Loucy (cell line): ENCODE measurements at regions not wholly inside any gene's neighbourhood (a gene's known extent, or its start where the extent isn't known, plus 50 kb on each side); places are given as distances from the start of the nearest gene placed in this dataset.

Experiments used
- H2AFZ ChIP-seq: fragments of 200-600 bp; sonication (generic); 2 replicates; pipeline ENCODE4 v1.6.0; 2016; ENCODE audit warnings: antibody characterized with exemption, mild to moderate bottlenecking, low read length, moderate library complexity
- H3F3A ChIP-seq: fragments of 200-600 bp; 2 replicates; pipeline ENCODE4 v1.6.0; 2016; ENCODE audit warnings: antibody characterized with exemption, low read depth, mild to moderate bottlenecking
- H3K27me3 ChIP-seq: fragments of 200-600 bp; sonication (generic); 2 replicates; pipeline ENCODE4 v1.6.1; 2014; ENCODE audit warnings: low read length, mild to moderate bottlenecking; ENCODE audit not compliant: insufficient read depth, poor library complexity, severe bottlenecking
- H3K36me3 ChIP-seq: fragments of 200-600 bp; sonication (generic); 2 replicates; pipeline ENCODE4 v1.6.1; 2016; ENCODE audit warnings: low read length; ENCODE audit not compliant: insufficient read depth
- H3K4me1 ChIP-seq: fragments of 200-600 bp; sonication (generic); 2 replicates; pipeline ENCODE4 v1.5.1; 2014; ENCODE audit warnings: low read length, mild to moderate bottlenecking; ENCODE audit not compliant: insufficient read depth, poor library complexity, severe bottlenecking
- H3K4me2 ChIP-seq: fragments of 200-600 bp; sonication (generic); 2 replicates; pipeline ENCODE4 v1.6.0; 2014; ENCODE audit warnings: antibody characterized with exemption, low read length, low read depth, mild to moderate bottlenecking; ENCODE audit not compliant: poor library complexity, severe bottlenecking
- H3K4me3 ChIP-seq: fragments of 200-600 bp; sonication (generic); 2 replicates; pipeline ENCODE4 v1.5.1; 2014; ENCODE audit warnings: low read length, mild to moderate bottlenecking, mixed read lengths; ENCODE audit not compliant: poor library complexity, severe bottlenecking
- H3K79me2 ChIP-seq: fragments of 200-600 bp; sonication (generic); 2 replicates; pipeline ENCODE4 v1.6.1; 2014; ENCODE audit warnings: low read length; ENCODE audit not compliant: insufficient read depth
- H3K9ac ChIP-seq: fragments of 200-600 bp; sonication (generic); 2 replicates; pipeline ENCODE4 v1.6.0; 2014; ENCODE audit warnings: mild to moderate bottlenecking, low read depth, low read length, moderate library complexity; ENCODE audit not compliant: poor library complexity, severe bottlenecking
- H3K9me2 ChIP-seq: fragments of 200-600 bp; sonication (generic); replicated peaks from 2 replicates; pipeline ENCODE4 v1.6.1; 2016; ENCODE audit warnings: low read depth, low read length, mixed read lengths
- H3K9me3 ChIP-seq: fragments of 200-600 bp; sonication (generic); 2 replicates; pipeline ENCODE4 v1.6.1; 2014; ENCODE audit warnings: mild to moderate bottlenecking, antibody characterized with exemption, low read length, low read depth; ENCODE audit not compliant: insufficient read depth
- H4K20me1 ChIP-seq: fragments of 200-600 bp; sonication (generic); 2 replicates; pipeline ENCODE4 v1.6.0; 2014; ENCODE audit warnings: antibody characterized with exemption, low read length, mild to moderate bottlenecking; ENCODE audit not compliant: insufficient read depth, poor library complexity, severe bottlenecking
- EZH2phosphoT487 ChIP-seq: fragments of 200-600 bp; IDR thresholded peaks from 2 replicates; pipeline ENCODE4 v1.6.1; 2018; ENCODE audit warnings: antibody characterized with exemption, mild to moderate bottlenecking, moderate library complexity, borderline replicate concordance
- TF ChIP-seq, protein P1 (sequence below): fragments of 200-600 bp; sonication (generic); conservative IDR thresholded peaks from 2 replicates; pipeline ENCODE4 v1.5.1; 2014; ENCODE audit warnings: mild to moderate bottlenecking, antibody characterized with exemption, low read length

- peak overlapping the region; percentile 56 for H3K4me3 ChIP-seq
- peak overlapping the region; percentile 88 for H2AFZ ChIP-seq
- H3K9me2 ChIP-seq, result no peaks in the 10 kb centered on the region; the same call in 1 of the 2 replicates
- no peaks in the 10 kb centered on the region for H3K79me2 ChIP-seq
- no peaks in the 10 kb centered on the region for H4K20me1 ChIP-seq
- H3K36me3 ChIP-seq, result no peaks in the 10 kb centered on the region
- no peaks in the 10 kb centered on the region for H3F3A ChIP-seq
- H3K27me3 ChIP-seq, result no peaks in the 10 kb centered on the region
- TF ChIP-seq EZH2phosphoT487, result no peak
- TF ChIP-seq, protein P1, sequence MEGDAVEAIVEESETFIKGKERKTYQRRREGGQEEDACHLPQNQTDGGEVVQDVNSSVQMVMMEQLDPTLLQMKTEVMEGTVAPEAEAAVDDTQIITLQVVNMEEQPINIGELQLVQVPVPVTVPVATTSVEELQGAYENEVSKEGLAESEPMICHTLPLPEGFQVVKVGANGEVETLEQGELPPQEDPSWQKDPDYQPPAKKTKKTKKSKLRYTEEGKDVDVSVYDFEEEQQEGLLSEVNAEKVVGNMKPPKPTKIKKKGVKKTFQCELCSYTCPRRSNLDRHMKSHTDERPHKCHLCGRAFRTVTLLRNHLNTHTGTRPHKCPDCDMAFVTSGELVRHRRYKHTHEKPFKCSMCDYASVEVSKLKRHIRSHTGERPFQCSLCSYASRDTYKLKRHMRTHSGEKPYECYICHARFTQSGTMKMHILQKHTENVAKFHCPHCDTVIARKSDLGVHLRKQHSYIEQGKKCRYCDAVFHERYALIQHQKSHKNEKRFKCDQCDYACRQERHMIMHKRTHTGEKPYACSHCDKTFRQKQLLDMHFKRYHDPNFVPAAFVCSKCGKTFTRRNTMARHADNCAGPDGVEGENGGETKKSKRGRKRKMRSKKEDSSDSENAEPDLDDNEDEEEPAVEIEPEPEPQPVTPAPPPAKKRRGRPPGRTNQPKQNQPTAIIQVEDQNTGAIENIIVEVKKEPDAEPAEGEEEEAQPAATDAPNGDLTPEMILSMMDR, result no peak
- H3K4me1 ChIP-seq, result peaks cover 8% of the 10 kb centered on the region
- H3K9ac ChIP-seq, result peak overlapping the region; percentile 36
- peak overlapping the region; percentile 53 for H3K4me2 ChIP-seq
- H3K9me3 ChIP-seq, result no peaks in the 10 kb centered on the region
These were observed 639.4 kb upstream of the FAT3 start for GRCh38 chr11:91585035-91585801.

DNA sequence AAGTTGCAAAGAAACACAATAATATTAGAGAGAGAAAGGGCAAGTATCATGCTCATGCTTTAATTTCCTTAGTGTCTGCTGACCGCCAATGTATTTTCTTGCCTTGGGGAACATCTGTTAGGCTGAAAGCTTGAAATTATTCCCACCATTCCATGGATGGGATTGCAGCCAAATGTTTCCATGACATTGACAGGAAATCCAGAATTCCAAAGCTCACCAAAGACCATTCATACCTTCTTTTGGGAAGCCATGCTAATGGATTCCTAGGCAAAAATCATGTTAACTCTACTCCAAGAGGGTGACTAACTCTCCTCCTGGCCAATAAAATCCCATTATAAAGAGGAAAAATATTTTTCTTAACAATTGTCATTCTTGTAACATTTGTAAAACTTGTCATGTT is 661.4 kb upstream of the FAT3 start:
- Histone ChIP-seq H3K27me3 (no peaks in the 10 kb centered on the region), H2AFZ (no peak overlapping the region), H3K4me2 (no peak overlapping the region), H3K36me3 (no peaks in the 10 kb centered on the region), H3K9me2 (no peaks in the 10 kb centered on the region), H3K9ac (no peak overlapping the region), H3K4me1 (no peaks in the 10 kb centered on the region), H3K9me3 (no peaks in the 10 kb centered on the region), H3K79me2 (no peaks in the 10 kb centered on the region), H3K4me3 (no peak overlapping the region), H3F3A (no peaks in the 10 kb centered on the region), H4K20me1 (no peaks in the 10 kb centered on the region)
- TF ChIP-seq EZH2phosphoT487, result no peak
- TF ChIP-seq, protein P1, result no peak

DNA sequence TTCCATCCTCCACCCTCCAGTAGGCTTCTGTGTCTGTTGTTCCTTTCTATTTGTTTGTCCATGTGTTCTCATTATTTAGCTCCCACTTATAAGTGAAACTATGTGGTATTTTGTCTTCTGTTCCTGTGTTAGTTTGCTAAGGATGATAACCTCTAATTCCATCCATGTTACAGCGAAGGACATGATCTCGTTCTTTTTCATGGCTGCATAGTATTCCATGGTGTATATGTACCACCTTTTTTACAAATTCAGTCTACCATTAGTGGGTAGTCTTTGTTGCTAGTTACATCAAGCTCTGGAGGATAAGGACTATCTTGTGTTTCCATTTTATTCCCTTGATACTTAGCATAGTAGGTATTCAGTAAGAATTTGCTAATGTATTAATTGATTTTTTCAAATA is 664.2 kb upstream of the FAT3 start:
- Histone ChIP-seq H3K79me2 (no peaks in the 10 kb centered on the region), H3K9ac (no peak overlapping the region), H3K9me2 (no peaks in the 10 kb centered on the region), H3K4me1 (no peaks in the 10 kb centered on the region), H4K20me1 (no peaks in the 10 kb centered on the region), H3K27me3 (no peaks in the 10 kb centered on the region), H3F3A (no peaks in the 10 kb centered on the region), H3K4me3 (no peak overlapping the region), H3K36me3 (no peaks in the 10 kb centered on the region), H2AFZ (no peak overlapping the region), H3K9me3 (no peaks in the 10 kb centered on the region), H3K4me2 (no peak overlapping the region)
- TF ChIP-seq, protein P1, result no peak
- no peak for TF ChIP-seq EZH2phosphoT487
